Upper lobe of left lung (tissue), 6 donors: ENCODE measurements at regions not wholly inside any gene's neighbourhood (a gene's known extent, or its start where the extent isn't known, plus 50 kb on each side); places are given as distances from the start of the nearest gene placed in this dataset.

Experiments
- ATAC-seq, 2 donors: fragments of 200-7000 bp; cut with Tn5 transposase; one replicate each; pipeline ENCODE4 v1.9.1; 2022; ENCODE audit warnings: mild to moderate bottlenecking in 2 of 2, moderate library complexity in 2 of 2; ENCODE audit not compliant: low FRiP score in 2 of 2
- DNase-seq, 2 donors: peaks; one replicate each; pipeline ENCODE4 v3.0.0-alpha.2; 2019 to 2020
- H3K27ac ChIP-seq, 4 donors: fragments of 200-600 bp; sonication (generic); one replicate each; pipeline ENCODE4 v1.5.1; 2016 to 2019
- H3K27me3 ChIP-seq, 4 donors: fragments of 200-600 bp; sonication (generic); one replicate each; pipeline ENCODE4 v1.5.1; 2017 to 2019
- H3K36me3 ChIP-seq, 4 donors: fragments of 200-600 bp; sonication (generic); one replicate each; pipeline ENCODE4 v1.5.1; 2016 to 2019
- H3K4me1 ChIP-seq, 4 donors: fragments of 200-600 bp; sonication (generic); one replicate each; pipeline ENCODE4 v1.5.1; 2018 to 2019
- H3K4me3 ChIP-seq, 4 donors: fragments of 200-600 bp; sonication (generic); one replicate each; pipeline ENCODE4 v1.5.1; 2017 to 2019; ENCODE audit warnings: mild to moderate bottlenecking in 2 of 4, moderate library complexity in 1 of 4
- H3K9me3 ChIP-seq, 4 donors: fragments of 200-600 bp; sonication (generic); one replicate each; pipeline ENCODE4 v1.5.1; 2018 to 2019
- EP300 ChIP-seq, 4 donors: sonication (generic); formaldehyde crosslinking; IDR thresholded peaks; one replicate each; pipeline ENCODE4 v1.5.1; 2017; ENCODE audit warnings: antibody characterized with exemption in 4 of 4, control low read depth in 2 of 4
- POLR2A ChIP-seq, 4 donors: fragments of 450-650 bp; IDR thresholded peaks; one replicate each; pipeline ENCODE4 v1.5.1; 2016 to 2017; ENCODE audit warnings: antibody characterized with exemption in 4 of 4, mild to moderate bottlenecking in 2 of 4
- POLR2AphosphoS5 ChIP-seq, 2 donors: sonication (generic); formaldehyde crosslinking; IDR thresholded peaks; one replicate each; pipeline ENCODE4 v1.5.1; 2017; ENCODE audit warnings: antibody characterized with exemption in 2 of 2
- WGBS, 2 donors: methylation state at CpG; one replicate each; pipeline ENCODE4 v1.1.5; 2017 to 2018; 5-methylcytosine and 5-hydroxymethylcytosine counted together
- TF ChIP-seq, protein P1 (sequence below), 6 experiments: fragments of 450-650 bp in 4 of 6; fragments of 200-600 bp in 2 of 6; sonication (generic) in 2 of 6; IDR thresholded peaks; one replicate each; pipeline ENCODE4 v1.5.1; 2016 to 2019; ENCODE audit warnings: antibody characterized with exemption in 6 of 6
- donor health status: DM: no; HTN: no; CAD: no; lungs with moderate emphysema.
- donor health status: DM: no; HTN: yes; CAD: no; lungs with severe emphysema.

DNA sequence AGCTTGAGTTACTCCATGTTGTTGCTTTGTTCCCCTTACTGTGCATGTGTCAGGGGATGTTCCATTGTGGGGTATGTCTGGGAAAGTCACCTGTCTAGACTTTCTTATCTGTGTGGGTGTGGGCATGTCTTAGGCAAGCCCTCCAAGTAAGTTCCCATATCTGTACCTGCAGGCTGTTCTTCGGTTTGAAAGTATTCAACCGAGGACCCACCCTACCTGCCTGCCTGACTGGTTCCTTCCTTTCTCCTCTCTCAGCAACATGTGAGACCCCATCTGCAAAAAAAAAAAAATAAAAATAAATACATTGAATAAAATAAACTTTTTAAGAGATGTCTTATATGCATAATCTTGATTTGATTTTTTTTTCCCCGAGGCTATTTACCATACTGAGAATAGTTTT lies 622.7 kb downstream of the TDRD15 start:
- TF ChIP-seq POLR2AphosphoS5 (IDR thresholded peaks at IDR 0.05) (no peak), EP300 (IDR thresholded peaks at IDR 0.05) (no peak), POLR2A (IDR thresholded peaks at IDR 0.05) (no peak)
- TF ChIP-seq, protein P1, sequence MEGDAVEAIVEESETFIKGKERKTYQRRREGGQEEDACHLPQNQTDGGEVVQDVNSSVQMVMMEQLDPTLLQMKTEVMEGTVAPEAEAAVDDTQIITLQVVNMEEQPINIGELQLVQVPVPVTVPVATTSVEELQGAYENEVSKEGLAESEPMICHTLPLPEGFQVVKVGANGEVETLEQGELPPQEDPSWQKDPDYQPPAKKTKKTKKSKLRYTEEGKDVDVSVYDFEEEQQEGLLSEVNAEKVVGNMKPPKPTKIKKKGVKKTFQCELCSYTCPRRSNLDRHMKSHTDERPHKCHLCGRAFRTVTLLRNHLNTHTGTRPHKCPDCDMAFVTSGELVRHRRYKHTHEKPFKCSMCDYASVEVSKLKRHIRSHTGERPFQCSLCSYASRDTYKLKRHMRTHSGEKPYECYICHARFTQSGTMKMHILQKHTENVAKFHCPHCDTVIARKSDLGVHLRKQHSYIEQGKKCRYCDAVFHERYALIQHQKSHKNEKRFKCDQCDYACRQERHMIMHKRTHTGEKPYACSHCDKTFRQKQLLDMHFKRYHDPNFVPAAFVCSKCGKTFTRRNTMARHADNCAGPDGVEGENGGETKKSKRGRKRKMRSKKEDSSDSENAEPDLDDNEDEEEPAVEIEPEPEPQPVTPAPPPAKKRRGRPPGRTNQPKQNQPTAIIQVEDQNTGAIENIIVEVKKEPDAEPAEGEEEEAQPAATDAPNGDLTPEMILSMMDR (IDR thresholded peaks at IDR 0.05), result no peak
- WGBS, 2 donors, result 87 to 91% methylated on average over 3 of the region's 3 CpGs
- Histone ChIP-seq H3K4me3 (no peak overlapping the region), H3K27me3 (no peaks in the 10 kb centered on the region), H3K4me1 (no peaks in the 10 kb centered on the region), H3K27ac (no peak overlapping the region), H3K9me3 (no peaks in the 10 kb centered on the region), H3K36me3 (no peaks in the 10 kb centered on the region)
- no peak for DNase-seq
- no peak for ATAC-seq

DNA sequence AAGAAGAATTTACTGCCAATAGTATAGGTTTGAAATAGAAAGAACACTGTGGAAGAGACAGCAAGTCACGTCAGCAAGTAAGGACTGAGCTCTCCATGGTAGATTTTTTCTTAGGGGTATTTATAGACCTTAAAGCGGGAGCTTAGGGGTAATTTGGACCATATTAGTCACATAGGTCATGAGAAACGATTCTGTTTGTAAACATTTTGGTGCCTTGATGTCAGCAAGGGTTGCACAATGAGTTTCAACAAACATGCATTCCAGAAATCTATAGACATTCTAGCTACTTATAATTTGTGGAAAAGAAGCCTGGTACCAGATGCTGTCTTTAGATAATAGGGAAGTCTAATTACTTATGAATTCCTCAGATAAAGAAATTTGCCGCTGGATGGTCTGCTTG lies 624.7 kb downstream of the TDRD15 start:
- Histone ChIP-seq H3K9me3 (no peaks in the 10 kb centered on the region), H3K4me1 (no peaks in the 10 kb centered on the region), H3K27ac (no peak overlapping the region), H3K36me3 (no peaks in the 10 kb centered on the region), H3K27me3 (no peaks in the 10 kb centered on the region), H3K4me3 (no peak overlapping the region)
- TF ChIP-seq EP300 (IDR thresholded peaks at IDR 0.05) (no peak), POLR2AphosphoS5 (IDR thresholded peaks at IDR 0.05) (no peak), POLR2A (IDR thresholded peaks at IDR 0.05) (no peak)
- TF ChIP-seq, protein P1 (IDR thresholded peaks at IDR 0.05), result no peak
- WGBS, 2 donors, result 61 to 63% methylated on average over 4 of the region's 4 CpGs
- ATAC-seq, result no peak
- no peak for DNase-seq

DNA sequence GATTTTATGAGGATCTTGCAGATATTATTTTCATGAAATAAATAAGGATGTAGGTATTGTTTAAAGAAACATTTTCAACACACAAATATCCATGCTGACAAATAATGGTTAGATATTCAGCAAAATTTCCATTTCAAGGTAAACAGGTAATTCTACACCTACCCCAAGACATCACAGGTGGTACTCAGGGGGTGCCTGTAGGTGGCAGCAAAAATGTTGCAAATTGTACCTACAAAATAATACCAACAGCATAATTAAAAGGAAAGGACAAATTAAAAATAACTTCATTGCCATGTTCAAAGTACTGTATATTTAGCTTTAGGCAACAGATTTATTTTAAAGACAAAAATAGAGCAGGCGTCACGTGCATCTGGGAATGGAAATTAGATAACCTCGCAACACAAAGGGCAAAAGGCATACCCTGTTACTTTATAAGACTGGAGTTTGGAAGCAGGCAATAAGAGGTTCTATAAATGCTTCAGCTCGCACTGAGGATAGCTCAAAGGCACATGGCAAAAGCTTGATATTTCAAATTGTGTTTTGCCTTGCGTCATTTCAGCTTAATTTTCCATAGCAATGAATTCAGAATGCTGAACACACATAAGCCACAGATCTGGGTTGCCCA lies 630.5 kb downstream of the TDRD15 start:
- Histone ChIP-seq H3K4me1 (no peaks in the 10 kb centered on the region), H3K9me3 (no peaks in the 10 kb centered on the region), H3K27ac (no peak overlapping the region), H3K27me3 (no peaks in the 10 kb centered on the region), H3K4me3 (no peak overlapping the region), H3K36me3 (no peaks in the 10 kb centered on the region)
- no peak for DNase-seq
- TF ChIP-seq EP300 (IDR thresholded peaks at IDR 0.05), result no peak
- TF ChIP-seq, protein P1 (IDR thresholded peaks at IDR 0.05), result peak in 1 of 6 experiments; percentile 11
- no peak for ATAC-seq
- 61 to 69% methylated on average over 5 of the region's 5 CpGs for WGBS, 2 donors

DNA sequence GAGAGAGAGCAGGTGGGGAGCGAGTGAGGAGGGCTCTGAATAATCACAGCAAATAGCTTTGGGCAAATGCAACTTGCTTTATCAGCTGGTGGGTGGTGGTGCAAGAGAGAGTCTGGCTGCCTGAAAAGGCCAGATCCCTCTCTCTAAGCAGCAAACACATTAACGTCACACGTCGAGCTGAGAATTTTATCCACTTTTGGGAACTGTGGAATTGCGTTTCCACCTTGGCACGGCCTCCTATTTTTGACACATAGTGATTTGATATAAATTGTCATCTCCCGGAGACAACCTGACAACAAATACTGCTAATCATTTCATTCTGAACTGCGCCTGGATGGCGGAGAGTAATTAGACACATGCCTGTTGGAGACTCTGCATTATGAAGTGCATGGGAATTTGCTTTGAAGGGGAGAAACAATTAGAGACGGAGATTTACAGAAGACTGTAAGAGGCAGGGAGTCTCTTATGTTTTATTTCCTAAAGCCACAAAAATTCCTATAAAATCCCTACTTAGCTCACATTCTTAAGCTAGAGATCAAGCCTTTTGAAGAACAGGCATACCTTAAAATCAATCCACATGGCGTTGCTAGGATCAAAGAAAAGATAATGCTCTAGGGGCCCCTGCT lies 634.1 kb downstream of the TDRD15 start:
- 76 to 79% methylated on average over 11 of the region's 11 CpGs for WGBS, 2 donors
- no peaks in the 10 kb centered on the region for H3K9me3 ChIP-seq
- DNase-seq (no peak), ATAC-seq (no peak)
- no peaks in the 10 kb centered on the region for H3K36me3 ChIP-seq
- H3K4me1 ChIP-seq, result peaks cover 0 to 7% (median 0%) of the 10 kb centered on the region in 4 donors
- H3K27ac ChIP-seq, result no peak overlapping the region
- no peak overlapping the region for H3K4me3 ChIP-seq
- no peaks in the 10 kb centered on the region for H3K27me3 ChIP-seq
- TF ChIP-seq EP300 (IDR thresholded peaks at IDR 0.05), result no peak
- no peak for TF ChIP-seq POLR2A (IDR thresholded peaks at IDR 0.05)
- no peak for TF ChIP-seq POLR2AphosphoS5 (IDR thresholded peaks at IDR 0.05)
- TF ChIP-seq, protein P1 (IDR thresholded peaks at IDR 0.05), result no peak

DNA sequence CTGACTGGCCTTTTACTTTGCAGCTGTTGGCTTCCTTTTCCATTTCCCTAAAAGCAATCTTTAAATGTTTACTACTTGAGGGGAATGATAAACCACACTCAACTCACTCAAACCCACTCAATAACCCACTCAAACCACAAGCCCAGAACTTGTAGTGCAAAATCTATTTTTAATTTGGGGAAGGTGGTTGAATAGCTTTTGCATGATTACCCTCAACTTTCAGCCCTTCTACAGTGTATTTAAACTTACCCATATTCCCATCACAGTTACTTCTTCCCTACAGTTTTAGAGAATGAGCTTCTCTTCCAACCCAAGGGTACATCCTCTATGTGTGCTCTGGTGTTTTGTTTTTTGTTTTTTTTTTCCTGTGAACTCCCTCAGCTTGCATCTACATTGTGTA lies 636.1 kb downstream of the TDRD15 start:
- no peak for ATAC-seq
- no peak for DNase-seq
- Histone ChIP-seq H3K4me3 (no peak overlapping the region), H3K36me3 (no peaks in the 10 kb centered on the region), H3K27me3 (no peaks in the 10 kb centered on the region), H3K9me3 (no peaks in the 10 kb centered on the region), H3K4me1 (peaks cover 0 to 7% (median 0%) of the 10 kb centered on the region in 4 donors), H3K27ac (no peak overlapping the region)
- TF ChIP-seq POLR2A (IDR thresholded peaks at IDR 0.05) (no peak), EP300 (IDR thresholded peaks at IDR 0.05) (no peak), POLR2AphosphoS5 (IDR thresholded peaks at IDR 0.05) (no peak)
- TF ChIP-seq, protein P1 (IDR thresholded peaks at IDR 0.05), result no peak
